GM21619 (cell line): ENCODE measurements at regions not wholly inside any gene's neighbourhood (a gene's known extent, or its start where the extent isn't known, plus 50 kb on each side); places are given as distances from the start of the nearest gene placed in this dataset.
"Not testable (repeated sequence)": the region's sequence is repeated elsewhere in the genome, so short reads cannot be mapped to it uniquely, and the experiment has no call there.

ENCODE experiments used
- ATAC-seq: cut with Tn5 transposase; IDR thresholded peaks from one replicate; pipeline ENCODE4 v1.9.1; 2021; ENCODE audit not compliant: unreplicated experiment

DNA sequence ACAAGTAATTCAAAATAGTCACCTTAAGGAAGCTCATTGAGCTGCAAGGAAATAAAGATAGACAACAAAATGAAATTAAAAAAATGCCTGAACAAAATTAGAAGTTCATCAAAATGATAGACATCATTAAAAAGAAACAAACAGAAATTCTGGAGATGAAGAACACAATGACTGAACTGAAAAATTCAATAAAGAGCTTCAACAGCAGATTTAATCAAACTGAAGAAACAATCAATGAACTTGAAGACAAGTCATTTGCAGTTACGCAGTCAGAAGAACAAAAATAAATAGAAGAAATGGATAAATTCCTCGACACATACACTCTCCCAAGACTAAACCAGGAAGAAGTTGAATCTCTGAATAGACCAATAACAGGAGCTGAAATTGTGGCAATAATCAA, 390.0 kb upstream of the SPAG17 start:
- ATAC-seq, result no peak

DNA sequence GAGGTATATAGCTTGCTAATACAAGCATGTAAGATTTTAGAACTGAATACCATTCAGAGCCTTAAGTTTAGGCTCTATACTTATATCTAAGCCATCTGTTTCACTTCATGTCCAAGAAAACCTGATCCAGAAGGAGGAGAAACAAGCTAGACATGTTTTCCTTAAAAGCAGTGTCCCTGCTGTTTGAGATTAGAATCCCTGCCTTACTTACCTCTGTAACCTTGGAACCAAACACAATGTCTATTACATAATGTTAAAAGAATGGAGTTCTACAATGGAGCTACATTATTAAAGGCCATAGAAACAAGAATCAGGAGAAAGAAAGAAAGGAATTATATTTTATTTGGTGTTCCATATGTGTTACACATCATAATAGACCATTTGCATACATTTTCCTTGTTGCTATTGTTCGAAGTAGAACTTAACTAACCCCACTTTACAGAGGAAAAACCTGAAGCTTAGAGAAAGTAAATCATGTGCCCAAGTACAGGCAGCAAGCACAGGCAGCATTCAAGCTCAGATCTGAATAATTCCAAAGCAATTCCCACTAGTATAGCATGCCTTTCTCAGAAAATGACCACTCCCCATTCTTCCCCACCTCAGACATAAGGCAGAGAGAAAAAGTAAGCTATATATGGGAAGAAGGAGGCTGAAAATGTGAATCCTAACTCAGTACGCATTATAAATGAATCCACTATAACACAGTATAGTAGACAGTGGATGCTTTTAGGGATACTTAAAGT, 380.1 kb upstream of the SPAG17 start:
- no peak for ATAC-seq

DNA sequence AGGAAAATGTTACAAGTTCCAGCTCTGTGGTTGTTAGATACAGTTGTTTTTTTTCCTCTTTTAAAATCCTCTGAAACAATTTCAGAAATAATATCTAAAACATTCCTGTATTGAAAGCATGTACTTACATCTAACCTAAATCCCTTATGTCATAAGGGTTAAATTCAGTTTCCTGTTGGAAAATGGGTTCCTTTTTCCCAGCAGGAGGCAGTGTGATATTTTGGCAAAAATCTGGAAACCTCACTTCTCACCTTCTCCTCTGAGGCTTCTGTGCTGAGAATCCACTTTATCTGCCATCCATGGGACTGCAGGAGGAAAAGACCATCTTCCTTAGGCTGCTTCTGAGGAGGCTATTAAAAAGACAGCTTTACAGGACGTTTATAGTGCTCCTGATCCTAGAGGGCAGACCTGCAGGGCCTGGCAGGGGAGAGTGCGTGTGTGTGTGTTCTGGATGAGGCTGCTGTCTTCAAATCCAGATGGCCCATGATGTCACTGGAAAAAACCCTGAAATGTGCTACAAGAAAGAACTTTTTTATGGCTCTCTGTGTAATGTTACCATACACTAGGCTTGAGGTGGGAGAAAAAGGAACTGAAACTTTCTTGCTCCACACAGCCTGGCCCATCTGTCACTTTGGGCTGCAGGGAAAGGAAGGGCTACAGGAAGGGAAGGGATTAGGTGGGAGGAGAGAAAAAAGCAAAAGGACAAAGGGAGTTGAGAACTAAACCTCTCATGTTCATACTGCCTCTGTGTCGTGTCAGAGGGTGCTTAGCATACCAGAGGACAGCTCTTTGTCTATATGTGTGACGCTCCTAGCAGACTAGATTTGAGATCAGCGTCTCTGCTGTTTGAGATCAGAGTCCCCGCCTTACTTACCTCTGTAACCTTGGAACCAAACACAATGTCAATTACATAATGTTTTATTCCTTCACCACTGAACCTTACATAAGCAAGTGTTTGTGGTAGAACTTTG, 379.2 kb upstream of the SPAG17 start:
- peak; percentile 68 for ATAC-seq

- ATAC-seq, result no peak
These were observed 373.9 kb upstream of the SPAG17 start for GRCh38 chr1:118558933-118559332.

- no peak for ATAC-seq
These were observed 371.9 kb upstream of the SPAG17 start for GRCh38 chr1:118556936-118557335.

DNA sequence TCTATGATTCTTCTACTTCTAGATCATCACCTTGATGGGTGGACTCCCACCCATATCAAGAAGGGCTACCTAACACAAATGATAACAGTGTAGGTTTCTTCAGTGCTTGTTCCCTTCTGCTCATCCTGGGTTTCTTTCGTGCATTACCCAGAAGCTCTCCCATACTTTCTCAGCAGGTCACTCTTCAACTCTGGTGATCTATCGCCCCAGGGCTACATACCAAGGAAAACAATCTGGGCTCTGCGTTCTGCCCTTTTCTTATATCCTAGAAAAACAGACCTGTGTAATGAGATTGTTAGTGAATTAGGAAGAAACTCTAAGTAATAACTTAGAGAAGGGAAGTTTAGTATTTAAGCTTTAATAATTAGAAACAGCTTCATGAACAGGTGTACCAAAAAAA, 370.6 kb upstream of the SPAG17 start:
- ATAC-seq, result no peak

GRCh38 chr1:118535901-118536300, 350.9 kb upstream of the SPAG17 start:
- no peak for ATAC-seq

DNA sequence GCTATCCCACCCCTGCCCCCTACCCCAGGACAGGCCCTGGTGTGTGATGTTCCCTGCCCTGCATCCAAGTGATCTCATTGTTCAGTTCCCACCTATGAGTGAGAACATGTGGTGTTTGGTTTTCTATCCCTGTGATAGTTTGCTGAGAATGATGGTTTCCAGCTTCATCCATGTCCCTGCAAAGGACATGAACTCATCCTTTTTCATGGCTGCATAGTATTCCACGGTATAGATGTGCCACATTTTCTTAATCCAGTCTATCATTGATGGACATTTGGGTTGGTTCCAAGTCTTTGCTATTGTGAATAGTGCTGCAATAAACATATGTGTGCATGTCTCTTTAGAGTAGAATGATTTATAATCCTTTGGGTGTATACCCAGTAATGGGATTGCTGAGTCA, 326.9 kb upstream of the SPAG17 start:
- ATAC-seq, result not testable (repeated sequence)

- ATAC-seq, result no peak
These were observed 319.8 kb upstream of the SPAG17 start for GRCh38 chr1:118504867-118505266.

DNA sequence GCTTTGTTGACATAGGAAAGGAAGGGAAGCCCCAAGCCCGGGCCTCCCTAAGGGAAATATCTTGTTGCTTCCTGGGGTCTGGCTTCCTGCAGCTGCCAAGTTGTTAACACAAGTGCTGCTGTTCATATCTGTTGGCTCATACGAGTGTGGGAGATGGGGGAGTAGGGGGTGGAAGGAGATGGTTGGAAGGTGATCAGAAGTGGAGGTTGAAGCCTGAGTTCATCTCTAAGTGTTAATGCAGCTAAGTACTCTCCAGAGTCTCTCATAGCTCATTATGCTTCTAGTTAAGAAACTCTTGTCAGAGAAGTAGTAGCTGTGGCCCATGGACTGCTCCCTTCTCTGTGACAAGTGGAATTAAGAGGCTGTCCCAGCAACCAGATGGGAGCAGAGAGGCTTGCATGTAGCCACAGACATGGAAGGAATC, 319.2 kb upstream of the SPAG17 start:
- no peak for ATAC-seq

DNA sequence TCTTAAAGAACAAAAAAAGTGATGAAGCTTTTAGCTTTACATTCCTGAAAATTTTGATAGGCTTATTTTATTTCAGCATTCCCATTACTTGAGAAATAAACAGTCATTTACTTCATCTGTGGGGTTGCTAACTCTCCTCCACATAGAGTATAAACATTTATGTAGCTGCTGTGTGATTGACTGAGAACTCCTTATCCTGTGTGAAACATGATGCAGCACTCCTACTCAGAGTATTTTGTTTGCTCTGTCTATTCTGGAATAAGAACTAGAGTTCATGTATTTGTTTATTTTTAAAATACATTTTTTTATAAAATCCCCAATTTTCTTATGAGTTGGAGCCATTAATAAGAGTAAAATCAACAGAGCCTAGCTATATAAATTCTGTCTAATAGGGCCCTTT, 318.7 kb upstream of the SPAG17 start:
- no peak for ATAC-seq

- no peak for ATAC-seq
These were observed 310.0 kb upstream of the SPAG17 start for GRCh38 chr1:118494998-118495397.

DNA sequence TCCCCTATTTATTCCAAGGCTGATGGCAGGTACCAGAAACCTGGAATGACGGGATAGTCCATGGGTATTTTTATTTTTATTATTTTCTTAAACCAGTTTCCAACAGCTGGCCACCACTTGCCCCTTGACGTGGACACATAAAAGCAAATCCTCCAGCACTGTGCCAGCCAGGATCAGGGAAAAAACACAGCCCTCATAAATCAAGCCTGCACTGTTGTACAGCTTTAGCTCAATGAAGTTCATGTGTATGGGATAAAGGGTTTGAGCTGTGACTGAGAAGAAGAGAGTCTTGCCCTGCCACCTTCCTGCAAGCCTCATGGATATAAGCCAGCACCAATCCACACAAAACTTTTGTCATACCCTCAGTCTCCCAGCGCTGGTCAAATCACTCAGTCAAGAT, 303.8 kb upstream of the SPAG17 start:
- no peak for ATAC-seq

- ATAC-seq, result no peak
These were observed 302.9 kb upstream of the SPAG17 start for GRCh38 chr1:118487932-118488331.

DNA sequence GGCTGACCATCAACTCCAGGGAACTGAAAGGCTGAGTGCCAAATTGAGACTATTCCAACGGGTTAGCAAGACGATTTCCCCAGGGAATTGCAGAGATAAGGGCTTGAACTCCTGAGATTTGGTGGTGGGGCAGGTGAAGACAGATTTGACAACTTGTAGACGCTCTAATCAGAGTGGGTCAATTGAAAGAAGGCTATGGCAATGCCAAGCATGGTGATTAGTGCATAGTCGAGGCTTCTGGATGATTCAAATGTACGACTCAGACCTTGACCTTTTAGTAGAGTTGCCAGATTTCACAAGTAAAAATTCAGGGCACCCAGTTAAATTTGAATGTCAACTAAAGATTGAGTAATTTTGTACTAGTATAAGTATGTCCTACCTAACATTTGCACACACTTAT, 302.1 kb upstream of the SPAG17 start:
- no peak for ATAC-seq

GRCh38 chr1:118486199-118486598, 301.2 kb upstream of the SPAG17 start:
- no peak for ATAC-seq

DNA sequence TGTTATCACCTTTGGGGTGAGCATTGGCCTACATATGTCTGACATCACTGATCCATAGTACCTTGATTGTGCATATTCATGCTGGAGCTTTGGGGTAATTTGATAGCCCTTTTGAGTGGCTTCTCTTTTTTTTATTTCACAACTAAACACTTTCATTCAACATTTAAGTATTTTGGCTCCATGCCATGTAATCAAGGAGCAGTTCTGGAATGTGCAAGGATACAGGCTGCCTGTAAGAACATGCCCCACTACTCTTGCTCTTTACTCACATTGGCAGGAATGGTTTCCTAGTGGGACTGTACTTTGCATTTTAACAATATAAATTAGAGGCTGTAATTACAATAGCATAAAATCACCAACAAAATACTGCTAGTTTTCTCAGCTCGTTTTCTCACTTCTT, 300.7 kb upstream of the SPAG17 start:
- ATAC-seq, result no peak

GRCh38 chr1:118484893-118485292, 299.9 kb upstream of the SPAG17 start:
- no peak for ATAC-seq

DNA sequence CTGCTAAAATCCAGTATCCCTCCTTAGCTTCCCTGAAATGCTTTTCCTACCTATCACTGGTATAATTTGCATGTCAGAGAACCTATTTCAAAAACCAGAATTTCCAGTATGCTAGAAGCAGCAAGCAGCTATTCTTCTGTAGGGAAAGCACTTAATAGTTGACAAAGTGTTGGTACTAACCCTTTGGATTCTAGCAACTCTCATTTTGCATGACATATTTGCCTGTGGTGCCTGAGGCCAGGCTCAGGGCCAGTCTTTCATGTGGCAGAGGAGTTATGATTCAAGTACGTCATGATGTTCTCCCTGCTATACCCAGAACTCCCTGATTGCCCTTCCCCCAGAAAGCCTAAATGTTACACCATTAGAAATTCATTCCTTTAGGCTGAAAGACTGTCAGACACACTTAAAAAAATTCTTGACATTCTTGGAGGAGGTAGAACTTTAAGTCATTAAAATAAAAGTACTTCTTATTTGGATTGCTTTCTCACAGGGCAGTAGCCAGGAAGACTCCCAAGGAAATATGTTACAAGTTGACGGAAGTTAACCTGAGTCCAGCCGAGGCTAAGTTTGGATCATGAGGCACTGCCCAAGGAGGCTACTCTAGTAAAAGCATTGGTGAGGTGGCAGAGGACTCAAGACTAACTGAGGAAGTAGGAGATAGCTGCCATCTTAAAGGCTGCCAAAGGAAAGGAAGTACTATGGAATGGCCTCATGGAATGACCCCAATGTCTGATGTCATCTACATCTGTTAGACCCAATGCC, 298.4 kb upstream of the SPAG17 start:
- no peak for ATAC-seq

- ATAC-seq, result no peak
These were observed 296.1 kb upstream of the SPAG17 start for GRCh38 chr1:118481126-118481525.

DNA sequence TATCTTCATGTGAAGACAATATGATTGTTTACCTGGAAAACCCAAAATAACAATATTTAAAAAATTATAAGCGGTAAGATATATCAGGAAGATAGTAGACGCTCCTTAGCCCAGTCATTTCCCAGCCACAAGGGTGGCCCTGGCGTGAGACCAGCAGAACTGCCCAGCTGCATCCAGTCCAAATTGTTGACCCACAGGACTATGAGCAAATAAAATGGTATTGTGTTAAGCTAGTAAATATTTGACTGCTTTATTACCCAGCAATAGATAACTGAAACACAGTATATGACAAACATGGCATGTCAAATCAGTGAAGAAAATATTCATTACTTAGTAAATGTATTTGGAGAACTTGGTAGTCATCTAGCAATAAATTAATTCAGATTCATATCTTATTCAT, 294.3 kb upstream of the SPAG17 start:
- no peak for ATAC-seq
